ENCODE measurements at regions not wholly inside any gene's neighbourhood (a gene's known extent, or its start where the extent isn't known, plus 50 kb on each side); places are given as distances from the start of the nearest gene placed in this dataset.

DNA sequence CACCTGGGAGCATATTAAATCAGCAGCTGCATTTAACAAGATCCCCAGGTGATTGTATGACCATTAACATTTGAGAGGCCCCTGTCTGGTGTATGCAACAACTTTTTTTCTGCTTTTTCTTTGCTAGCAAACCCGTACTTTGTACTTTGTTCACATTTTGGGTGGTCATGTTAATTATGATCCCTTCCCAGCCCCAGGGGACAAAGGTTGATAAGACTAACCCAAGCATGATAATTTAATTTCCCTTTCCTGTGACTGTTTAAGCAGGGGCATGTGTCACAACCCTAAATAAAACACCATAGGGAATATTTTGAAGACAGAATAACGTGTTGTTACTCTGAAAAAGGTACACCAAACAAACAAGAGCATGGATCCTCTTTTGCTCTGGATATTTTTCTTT, 332.0 kb downstream of the PCDH18 start:
- Mint-ChIP-seq H3K4me3 (no peak overlapping the region), H3K36me3 (no peaks in the 10 kb centered on the region), H3K4me1 (no peaks in the 10 kb centered on the region), H3K9me3 (peaks cover 0 to 2% (median 0%) of the 10 kb centered on the region in 7 donors), H3K27me3 (ENCODE audit: low read depth in 3 of 3) (no peaks in the 10 kb centered on the region), H3K27ac (no peak overlapping the region)
- no peaks in the 10 kb centered on the region for H3K27me3 ChIP-seq (ENCODE audit: control insufficient read depth in 2 of 2, insufficient read depth in 2 of 2, low read length in 2 of 2)
- DNase-seq: no peak
- H3K9me3 ChIP-seq (replicated peaks in 1 of 2; ENCODE audit: control insufficient read depth in 1 of 2, insufficient read depth in 1 of 2, low read length in 2 of 2): no peaks in the 10 kb centered on the region
- no peak overlapping the region for H3K4me2 ChIP-seq (replicated peaks; ENCODE audit: extremely low read depth, low read length, poor library complexity, severe bottlenecking)
- no peak overlapping the region for H3K27ac ChIP-seq (ENCODE audit: low read depth in 1 of 2, low read length in 2 of 2)
- H2AFZ ChIP-seq (ENCODE audit: insufficient read depth, low read depth, low read length, poor library complexity, severe bottlenecking): no peak overlapping the region
- no peaks in the 10 kb centered on the region for H3K36me3 ChIP-seq (replicated peaks in 1 of 2; ENCODE audit: control insufficient read depth in 1 of 2, insufficient read depth in 2 of 2, low read length in 2 of 2)
- H3K4me1 ChIP-seq (ENCODE audit: control insufficient read depth in 1 of 2, insufficient read depth in 2 of 2, low read length in 2 of 2): no peaks in the 10 kb centered on the region
- intact Hi-C loops (cut with micrococcal nuclease): no loop called here
- H4K20me1 ChIP-seq (ENCODE audit: insufficient read depth, low read length): no peaks in the 10 kb centered on the region
- no peak overlapping the region for H3K9ac ChIP-seq (ENCODE audit: insufficient read depth, low read length, poor library complexity, severe bottlenecking)
- no peaks in the 10 kb centered on the region for H3K79me2 ChIP-seq (ENCODE audit: insufficient read depth, low read length)
- 67% methylated on average over 1 of the region's 2 CpGs for WGBS (ENCODE audit: insufficient coverage)
- H3K4me3 ChIP-seq (replicated peaks in 1 of 3; ENCODE audit: low read depth in 2 of 3, low read length in 3 of 3): no peak overlapping the region
- TF ChIP-seq, protein P1, sequence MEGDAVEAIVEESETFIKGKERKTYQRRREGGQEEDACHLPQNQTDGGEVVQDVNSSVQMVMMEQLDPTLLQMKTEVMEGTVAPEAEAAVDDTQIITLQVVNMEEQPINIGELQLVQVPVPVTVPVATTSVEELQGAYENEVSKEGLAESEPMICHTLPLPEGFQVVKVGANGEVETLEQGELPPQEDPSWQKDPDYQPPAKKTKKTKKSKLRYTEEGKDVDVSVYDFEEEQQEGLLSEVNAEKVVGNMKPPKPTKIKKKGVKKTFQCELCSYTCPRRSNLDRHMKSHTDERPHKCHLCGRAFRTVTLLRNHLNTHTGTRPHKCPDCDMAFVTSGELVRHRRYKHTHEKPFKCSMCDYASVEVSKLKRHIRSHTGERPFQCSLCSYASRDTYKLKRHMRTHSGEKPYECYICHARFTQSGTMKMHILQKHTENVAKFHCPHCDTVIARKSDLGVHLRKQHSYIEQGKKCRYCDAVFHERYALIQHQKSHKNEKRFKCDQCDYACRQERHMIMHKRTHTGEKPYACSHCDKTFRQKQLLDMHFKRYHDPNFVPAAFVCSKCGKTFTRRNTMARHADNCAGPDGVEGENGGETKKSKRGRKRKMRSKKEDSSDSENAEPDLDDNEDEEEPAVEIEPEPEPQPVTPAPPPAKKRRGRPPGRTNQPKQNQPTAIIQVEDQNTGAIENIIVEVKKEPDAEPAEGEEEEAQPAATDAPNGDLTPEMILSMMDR (IDR thresholded peaks at IDR 0.05): no peak

DNA sequence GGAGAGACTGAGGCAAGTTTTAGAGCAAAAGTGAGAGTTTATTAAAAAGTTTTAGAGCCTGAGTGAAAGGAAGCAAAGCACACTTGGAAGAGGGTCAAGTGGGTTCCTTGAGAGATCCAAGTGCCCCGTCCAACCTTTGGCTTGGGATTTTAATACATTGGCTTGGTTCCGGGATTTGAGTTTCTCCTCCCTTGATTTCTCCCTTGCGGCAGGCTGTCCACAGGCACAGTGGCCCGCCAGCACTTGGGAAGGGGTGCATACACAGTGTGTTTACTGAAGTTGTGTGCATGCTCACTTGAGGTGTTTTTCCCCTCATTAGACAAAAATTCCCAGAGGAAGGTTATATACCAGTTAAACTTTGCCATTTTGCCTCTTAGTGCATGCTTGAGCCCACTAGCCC, 333.5 kb downstream of the PCDH18 start:
- Histone ChIP-seq H3K4me2 (replicated peaks; ENCODE audit: extremely low read depth, low read length, poor library complexity, severe bottlenecking) (no peak overlapping the region), H3K36me3 (replicated peaks in 1 of 2; ENCODE audit: control insufficient read depth in 1 of 2, insufficient read depth in 2 of 2, low read length in 2 of 2) (no peaks in the 10 kb centered on the region), H2AFZ (ENCODE audit: insufficient read depth, low read depth, low read length, poor library complexity, severe bottlenecking) (no peak overlapping the region), H3K9ac (ENCODE audit: insufficient read depth, low read length, poor library complexity, severe bottlenecking) (no peak overlapping the region), H3K9me3 (replicated peaks in 1 of 2; ENCODE audit: control insufficient read depth in 1 of 2, insufficient read depth in 1 of 2, low read length in 2 of 2) (no peaks in the 10 kb centered on the region), H3K4me3 (replicated peaks in 1 of 3; ENCODE audit: low read depth in 2 of 3, low read length in 3 of 3) (no peak overlapping the region), H3K27me3 (ENCODE audit: control insufficient read depth in 2 of 2, insufficient read depth in 2 of 2, low read length in 2 of 2) (no peaks in the 10 kb centered on the region), H4K20me1 (ENCODE audit: insufficient read depth, low read length) (no peaks in the 10 kb centered on the region), H3K27ac (ENCODE audit: low read depth in 1 of 2, low read length in 2 of 2) (no peak overlapping the region), H3K4me1 (ENCODE audit: control insufficient read depth in 1 of 2, insufficient read depth in 2 of 2, low read length in 2 of 2) (no peaks in the 10 kb centered on the region), H3K79me2 (ENCODE audit: insufficient read depth, low read length) (no peaks in the 10 kb centered on the region)
- TF ChIP-seq, protein P1 (IDR thresholded peaks at IDR 0.05): no peak
- no peak for DNase-seq
- WGBS (ENCODE audit: insufficient coverage): no CpG with 5 or more reads among the region's 4 CpGs
- no peaks in the 10 kb centered on the region for H3K4me1 Mint-ChIP-seq
- no peak overlapping the region for H3K4me3 Mint-ChIP-seq
- H3K9me3 Mint-ChIP-seq: peaks cover 0 to 2% (median 0%) of the 10 kb centered on the region in 7 donors
- no peaks in the 10 kb centered on the region for H3K27me3 Mint-ChIP-seq (ENCODE audit: low read depth in 3 of 3)
- H3K36me3 Mint-ChIP-seq: no peaks in the 10 kb centered on the region
- no peak overlapping the region for H3K27ac Mint-ChIP-seq
- intact Hi-C loops (cut with micrococcal nuclease): no loop called here
